Vagina (tissue), 2 donors: ENCODE measurements at regions not wholly inside any gene's neighbourhood (a gene's known extent, or its start where the extent isn't known, plus 50 kb on each side); places are given as distances from the start of the nearest gene placed in this dataset.

Experiments
- POLR2A ChIP-seq, 2 donors: fragments of 450-650 bp; IDR thresholded peaks; one replicate each; pipeline ENCODE4 v1.6.1; 2017; ENCODE audit warnings: antibody characterized with exemption in 2 of 2, mild to moderate bottlenecking in 2 of 2, moderate library complexity in 2 of 2
- POLR2AphosphoS5 ChIP-seq, 2 donors: sonication (generic); formaldehyde crosslinking; IDR thresholded peaks; one replicate each; pipeline ENCODE4 v1.9.0; 2017; ENCODE audit warnings: antibody characterized with exemption in 2 of 2, mild to moderate bottlenecking in 2 of 2, low read depth in 1 of 2; ENCODE audit not compliant: insufficient read depth in 1 of 2
- TF ChIP-seq, protein P1 (sequence below), 3 experiments: fragments of 450-650 bp in 2 of 3; fragments of 200-600 bp in 1 of 3; sonication (generic) in 1 of 3; IDR thresholded peaks; one replicate each; pipeline ENCODE4 v1.5.1; 2017 to 2019; ENCODE audit warnings: antibody characterized with exemption in 3 of 3, mild to moderate bottlenecking in 2 of 3, moderate library complexity in 2 of 3

- TF ChIP-seq, protein P1, sequence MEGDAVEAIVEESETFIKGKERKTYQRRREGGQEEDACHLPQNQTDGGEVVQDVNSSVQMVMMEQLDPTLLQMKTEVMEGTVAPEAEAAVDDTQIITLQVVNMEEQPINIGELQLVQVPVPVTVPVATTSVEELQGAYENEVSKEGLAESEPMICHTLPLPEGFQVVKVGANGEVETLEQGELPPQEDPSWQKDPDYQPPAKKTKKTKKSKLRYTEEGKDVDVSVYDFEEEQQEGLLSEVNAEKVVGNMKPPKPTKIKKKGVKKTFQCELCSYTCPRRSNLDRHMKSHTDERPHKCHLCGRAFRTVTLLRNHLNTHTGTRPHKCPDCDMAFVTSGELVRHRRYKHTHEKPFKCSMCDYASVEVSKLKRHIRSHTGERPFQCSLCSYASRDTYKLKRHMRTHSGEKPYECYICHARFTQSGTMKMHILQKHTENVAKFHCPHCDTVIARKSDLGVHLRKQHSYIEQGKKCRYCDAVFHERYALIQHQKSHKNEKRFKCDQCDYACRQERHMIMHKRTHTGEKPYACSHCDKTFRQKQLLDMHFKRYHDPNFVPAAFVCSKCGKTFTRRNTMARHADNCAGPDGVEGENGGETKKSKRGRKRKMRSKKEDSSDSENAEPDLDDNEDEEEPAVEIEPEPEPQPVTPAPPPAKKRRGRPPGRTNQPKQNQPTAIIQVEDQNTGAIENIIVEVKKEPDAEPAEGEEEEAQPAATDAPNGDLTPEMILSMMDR (IDR thresholded peaks at IDR 0.05), result no peak
- TF ChIP-seq POLR2AphosphoS5 (IDR thresholded peaks at IDR 0.05; ENCODE audit: insufficient read depth in 1 of 2, low read depth in 1 of 2) (no peak), POLR2A (IDR thresholded peaks at IDR 0.05) (no peak)
These were observed 52.1 kb upstream of the PRR23E start for GRCh38 chr3:127140501-127141460.
